D721Med (cell line): ENCODE measurements at regions not wholly inside any gene's neighbourhood (a gene's known extent, or its start where the extent isn't known, plus 50 kb on each side); places are given as distances from the start of the nearest gene placed in this dataset.

Source experiments
- DNase-seq: peaks from one replicate; pipeline ENCODE4 v3.0.0; 2011; ENCODE audit warnings: low spot score; ENCODE audit not compliant: insufficient read length
- FAIRE-seq: peaks from 2 replicates; lab custom pipeline; 2011; peaks lifted over from hg19 to GRCh38; lab: Jason Lieb, UNC
- CTCF ChIP-seq: IDR thresholded peaks from 2 replicates; pipeline ENCODE4 v1.5.1; 2012; ENCODE audit warnings: mild to moderate bottlenecking, control low read depth; ENCODE audit not compliant: insufficient read depth; ENCODE audit errors: missing control alignments

DNA sequence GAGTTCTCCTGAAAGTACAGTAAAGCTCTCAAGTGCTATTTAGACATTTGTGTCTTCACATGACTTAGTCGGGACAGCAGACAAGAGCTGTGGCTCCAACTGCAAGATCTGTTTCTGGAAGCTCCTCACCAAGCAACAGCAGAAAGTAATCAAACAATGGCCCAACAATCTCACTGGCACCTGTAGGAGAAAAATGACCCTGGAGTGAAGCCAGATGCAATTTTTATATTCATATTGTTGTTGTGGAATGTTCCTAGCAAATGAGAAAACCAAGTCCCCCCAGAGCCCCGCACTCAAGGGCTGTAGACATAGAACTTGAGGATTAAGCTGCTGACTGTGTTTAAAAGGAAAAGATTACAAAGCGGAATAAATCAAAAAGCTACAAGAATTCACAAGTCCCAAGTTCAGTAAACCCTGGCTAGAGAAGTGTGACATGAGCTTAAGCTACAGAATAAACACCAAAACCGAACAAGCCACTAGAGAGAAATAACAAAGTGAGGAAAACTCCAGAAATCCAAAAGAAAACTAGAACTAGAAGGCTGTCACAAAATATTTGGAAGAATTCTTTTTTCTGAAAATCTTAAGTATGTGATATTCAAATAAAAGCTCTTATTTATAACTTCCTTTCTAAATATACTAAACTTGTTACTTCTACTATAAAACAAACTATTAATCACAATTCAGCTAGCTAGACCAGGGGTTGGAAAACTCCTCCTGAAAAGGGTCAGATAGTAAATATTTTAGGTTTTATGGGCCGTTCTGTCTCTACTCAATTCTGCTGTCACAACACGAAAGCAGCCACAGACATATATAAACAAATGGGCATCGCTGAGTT is 454.5 kb downstream of the SUCLA2 start:
- no peak for TF ChIP-seq CTCF
- FAIRE-seq, result no peak
- DNase-seq, result no peak

- no peak for TF ChIP-seq CTCF
- DNase-seq (no peak), FAIRE-seq (no peak)
Measured at GRCh38 chr13:47545201-47546024, 455.7 kb downstream of the SUCLA2 start.

DNA sequence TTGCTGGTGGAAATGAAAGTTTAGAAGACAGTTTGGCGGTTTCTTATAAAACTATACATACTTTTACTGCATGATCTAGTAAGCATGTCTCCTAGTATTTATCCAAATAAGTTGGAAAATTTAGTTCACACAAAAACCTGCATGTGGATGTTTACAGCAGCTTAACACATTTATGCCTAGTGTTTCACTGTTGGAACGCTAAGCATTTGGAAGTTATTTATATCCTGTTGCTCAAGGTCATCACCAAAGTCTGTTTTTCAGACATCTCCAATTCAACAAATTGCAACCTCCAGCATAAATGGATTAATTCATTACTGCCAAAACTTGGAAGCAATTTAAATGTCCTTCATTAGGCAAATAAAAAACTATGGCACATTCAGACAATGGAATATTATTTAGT is 461.8 kb downstream of the SUCLA2 start:
- FAIRE-seq (no peak), DNase-seq (no peak)
- TF ChIP-seq CTCF, result no peak

DNA sequence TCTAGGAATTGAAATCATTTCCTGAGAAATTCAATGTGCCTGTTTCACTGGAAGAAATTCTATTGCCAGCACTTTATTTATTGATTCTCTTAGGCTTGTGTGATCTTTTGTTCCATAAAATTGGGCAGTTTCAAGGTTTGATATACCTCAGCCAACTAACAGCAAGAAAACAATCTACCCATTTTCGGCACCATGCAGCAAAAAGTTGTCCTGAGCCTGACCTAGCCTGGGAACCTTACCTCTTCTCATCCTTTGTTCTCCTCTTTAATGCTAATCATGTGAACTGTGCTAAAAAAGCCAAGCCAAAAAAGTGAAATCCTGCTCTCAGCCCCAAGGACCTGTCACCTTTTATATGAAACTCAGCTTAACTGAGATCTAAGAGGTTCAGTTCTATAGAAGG is 477.3 kb downstream of the SUCLA2 start:
- TF ChIP-seq CTCF, result no peak
- DNase-seq (no peak), FAIRE-seq (no peak)

GRCh38 chr13:47521890-47522487 is 479.1 kb downstream of the SUCLA2 start:
- no peak for DNase-seq
- no peak for FAIRE-seq
- TF ChIP-seq CTCF, result no peak

GRCh38 chr13:47519626-47520025 is 481.4 kb downstream of the SUCLA2 start:
- DNase-seq (no peak), FAIRE-seq (no peak)
- no peak for TF ChIP-seq CTCF
